ENCODE measurements at regions not wholly inside any gene's neighbourhood (a gene's known extent, or its start where the extent isn't known, plus 50 kb on each side); places are given as distances from the start of the nearest gene placed in this dataset.

- DNase-seq, result no peak
Measured at GRCh38 chr7:24341691-24342413, 57.9 kb downstream of the NPY start.

- DNase-seq, result no peak
Measured at GRCh38 chr7:24343614-24344013, 59.6 kb downstream of the NPY start.

- DNase-seq, result no peak
Measured at GRCh38 chr7:24346129-24346528, 62.1 kb downstream of the NPY start.

DNA sequence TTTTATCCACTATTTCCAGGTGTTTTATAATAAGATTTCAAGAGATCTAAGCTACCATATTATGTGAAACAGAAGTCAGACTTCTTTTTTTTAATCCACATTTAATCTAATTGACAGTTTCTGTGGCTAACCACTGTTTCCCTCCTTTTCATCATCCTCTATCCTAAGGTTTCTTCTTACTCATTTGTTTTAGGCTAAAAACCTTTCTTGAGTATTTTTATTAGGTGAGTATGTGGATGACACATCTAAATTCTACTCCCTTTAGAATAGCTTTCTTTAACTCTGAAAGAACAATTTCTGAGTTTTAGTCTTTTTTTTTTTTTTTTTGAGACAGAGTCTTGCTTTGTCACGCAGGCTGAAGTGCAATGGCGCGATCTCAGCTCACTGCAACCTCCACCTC lies 62.7 kb downstream of the NPY start:
- no peak for DNase-seq

DNA sequence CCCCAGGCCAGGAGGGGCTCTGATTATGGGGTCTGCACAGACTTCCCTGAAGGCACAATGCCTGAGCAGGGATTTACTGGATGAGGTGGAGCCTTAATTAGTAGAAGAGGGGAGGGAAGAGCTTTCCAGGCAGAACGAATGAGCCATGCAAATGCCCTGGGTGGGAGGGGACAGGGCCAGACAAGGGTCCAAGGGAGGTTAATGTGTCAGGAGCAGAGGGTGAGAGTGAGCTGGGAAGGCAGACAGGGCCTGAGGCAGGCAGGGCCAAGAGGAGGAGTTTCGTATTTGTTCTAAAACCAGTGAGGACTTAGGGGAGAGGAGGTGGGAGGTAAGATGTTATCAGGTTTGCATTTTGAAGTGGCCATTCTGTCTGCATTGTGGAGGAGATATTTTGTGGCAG lies 65.3 kb downstream of the NPY start:
- DNase-seq, result no peak

DNA sequence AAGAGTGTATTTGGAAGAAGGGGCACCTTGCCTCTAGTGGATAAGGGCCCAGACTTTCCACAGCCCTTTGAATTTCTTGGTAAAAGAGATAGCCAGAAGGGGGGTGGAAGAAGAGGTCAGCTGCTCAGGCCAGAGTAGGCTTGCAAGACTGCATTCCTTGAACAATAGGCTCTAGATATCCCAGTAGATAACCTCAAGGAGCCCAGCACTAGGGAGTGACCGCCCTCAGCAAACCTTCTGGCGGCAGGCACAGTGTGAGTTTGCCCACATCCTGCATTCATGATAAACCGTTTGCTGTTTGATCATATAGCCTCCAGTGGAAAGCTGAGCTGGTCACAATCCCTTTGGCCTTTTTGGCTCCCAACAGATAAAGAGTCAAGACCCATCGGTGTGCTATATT lies 70.5 kb downstream of the NPY start:
- no peak for DNase-seq

DNA sequence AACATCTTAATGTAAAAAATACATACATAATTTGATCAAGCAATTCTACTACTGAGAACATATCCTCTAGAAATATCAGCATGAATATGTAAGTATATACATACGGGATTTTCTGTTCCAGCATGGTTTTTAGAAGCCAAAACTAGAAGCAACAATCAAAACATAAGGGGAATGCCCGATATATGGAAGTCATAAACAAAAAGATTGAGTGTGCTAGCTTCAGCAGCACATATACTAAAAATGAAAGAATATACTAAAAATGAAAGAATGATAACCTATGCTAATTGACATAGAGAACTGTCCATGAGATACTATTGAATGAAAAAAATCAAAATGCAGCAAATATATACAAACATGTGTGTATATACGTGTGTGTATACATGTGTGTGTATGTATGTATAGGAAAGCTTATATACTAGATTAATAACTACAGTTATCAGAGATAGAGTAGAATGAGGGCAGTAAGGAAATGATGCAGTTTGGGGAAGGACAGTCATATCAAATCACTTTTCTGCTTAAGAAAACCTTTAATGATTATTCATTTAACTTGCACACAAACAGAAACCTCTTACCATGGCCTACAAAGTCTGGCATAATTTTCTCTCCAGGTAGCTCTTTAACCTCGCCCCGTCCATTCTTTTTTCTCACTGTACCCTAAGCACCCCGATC lies 72.9 kb downstream of the NPY start:
- DNase-seq, result no peak

- no peak for DNase-seq
Measured at GRCh38 chr7:24361001-24361400, 77.0 kb downstream of the NPY start.

GRCh38 chr7:24365606-24366005 lies 81.6 kb downstream of the NPY start:
- no peak for DNase-seq

DNA sequence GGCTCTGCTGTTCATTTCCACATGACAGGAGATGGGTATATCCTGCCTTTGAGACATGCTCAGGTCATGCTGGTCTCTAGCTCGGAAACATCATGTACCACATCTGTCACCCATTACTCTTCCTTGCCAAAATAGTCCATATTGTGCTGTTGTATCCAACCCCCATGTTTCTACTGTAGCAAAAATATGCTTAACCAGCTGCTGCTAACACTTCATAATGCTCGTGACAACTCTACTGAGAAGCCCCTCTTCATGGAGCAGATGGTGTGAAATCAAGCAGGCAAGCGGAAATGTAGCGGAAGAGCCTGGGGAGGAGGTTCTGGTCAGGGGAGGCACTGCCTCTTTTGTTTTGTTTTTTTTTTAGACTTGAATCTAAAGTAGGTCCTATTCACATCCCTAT lies 82.9 kb downstream of the NPY start:
- DNase-seq, result no peak

GRCh38 chr7:24368161-24368560 lies 84.2 kb downstream of the NPY start:
- no peak for DNase-seq

- DNase-seq, result no peak
Measured at GRCh38 chr7:24370541-24370940, 86.6 kb downstream of the NPY start.

GRCh38 chr7:24372961-24373955 lies 89.3 kb downstream of the NPY start:
- DNase-seq, result peak; percentile 63

- DNase-seq, result no peak
Measured at GRCh38 chr7:24378871-24379616, 95.1 kb downstream of the NPY start.

DNA sequence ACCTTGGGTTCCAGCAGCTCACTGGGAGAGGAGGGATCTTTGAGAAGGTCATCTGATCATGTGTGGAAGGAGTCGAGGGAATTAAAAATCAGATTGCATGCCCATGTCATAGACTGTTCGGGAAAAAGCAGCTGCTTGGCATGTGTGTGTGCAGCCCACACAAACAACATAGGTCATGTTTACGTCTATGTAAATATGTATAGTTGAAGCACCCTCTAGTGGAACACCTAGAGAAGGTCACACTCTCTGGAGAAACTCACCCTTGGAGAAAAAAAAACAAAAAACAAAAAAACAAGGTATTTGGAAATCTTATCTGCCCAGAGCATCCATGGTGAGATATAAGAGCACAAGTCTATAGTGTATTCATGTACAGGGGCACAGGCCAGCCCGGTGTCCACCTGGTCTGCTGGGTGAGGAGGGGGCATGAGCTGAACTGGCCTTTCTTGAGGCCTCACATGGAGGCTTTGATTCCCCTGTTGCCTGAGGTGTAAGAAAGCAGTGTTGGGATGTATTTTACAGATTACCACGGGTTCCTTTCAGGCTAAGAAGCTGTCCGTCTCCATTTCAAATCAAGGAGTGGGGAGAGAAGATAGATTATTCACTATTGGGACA lies 98.0 kb downstream of the NPY start:
- DNase-seq, result no peak

DNA sequence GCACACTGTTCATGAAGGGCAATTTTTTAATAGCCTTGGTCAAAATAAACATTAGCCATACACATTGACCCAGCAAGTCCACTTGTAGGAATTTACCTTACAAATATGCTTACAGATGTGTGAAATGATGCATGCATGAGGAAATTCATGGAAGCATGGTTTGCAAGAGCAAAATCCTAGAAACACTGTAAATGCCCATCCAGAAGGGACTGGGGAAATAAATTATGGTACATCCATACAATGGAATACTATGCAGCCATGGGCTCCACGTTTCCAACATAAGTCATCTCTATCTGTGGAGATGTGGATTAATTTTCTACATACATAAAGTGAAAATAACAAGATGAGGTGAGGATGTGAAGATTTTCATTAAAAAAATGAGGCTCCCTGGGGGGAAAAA lies 99.1 kb downstream of the NPY start:
- no peak for DNase-seq

DNA sequence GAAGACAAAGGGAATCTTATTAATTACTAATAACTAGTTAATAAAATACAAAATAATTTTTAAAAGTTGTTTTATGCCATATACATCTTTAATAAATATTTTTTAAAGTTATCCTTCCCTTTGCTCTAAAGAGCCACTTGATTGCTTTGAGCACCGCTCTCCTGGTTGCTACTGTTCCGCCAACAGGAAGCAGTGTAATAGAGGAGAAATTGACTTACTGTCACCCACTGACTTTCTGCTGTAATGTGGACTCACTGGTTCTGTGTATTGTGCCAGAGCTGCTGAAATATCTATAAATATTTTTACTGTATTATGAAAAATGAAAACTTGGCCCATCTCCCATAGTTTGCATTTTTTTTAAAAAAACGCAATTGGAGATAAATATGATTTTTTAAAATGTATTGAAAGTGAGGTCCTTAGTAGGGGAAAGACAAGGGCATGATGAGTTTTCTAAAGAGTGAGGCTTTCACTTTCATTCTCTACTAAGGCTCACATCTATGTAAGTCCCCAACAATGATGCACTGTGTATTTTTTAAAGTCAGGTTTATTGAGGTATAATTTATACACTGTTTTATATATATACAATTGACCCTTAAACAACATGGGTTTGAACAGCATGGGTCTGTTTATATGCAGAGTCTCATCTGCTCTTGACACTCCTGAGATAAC lies 100.5 kb downstream of the NPY start:
- DNase-seq, result no peak

- no peak for DNase-seq
Measured at GRCh38 chr7:24388212-24388611, 104.2 kb downstream of the NPY start.

GRCh38 chr7:24390376-24391157 lies 106.6 kb downstream of the NPY start:
- no peak for DNase-seq

DNA sequence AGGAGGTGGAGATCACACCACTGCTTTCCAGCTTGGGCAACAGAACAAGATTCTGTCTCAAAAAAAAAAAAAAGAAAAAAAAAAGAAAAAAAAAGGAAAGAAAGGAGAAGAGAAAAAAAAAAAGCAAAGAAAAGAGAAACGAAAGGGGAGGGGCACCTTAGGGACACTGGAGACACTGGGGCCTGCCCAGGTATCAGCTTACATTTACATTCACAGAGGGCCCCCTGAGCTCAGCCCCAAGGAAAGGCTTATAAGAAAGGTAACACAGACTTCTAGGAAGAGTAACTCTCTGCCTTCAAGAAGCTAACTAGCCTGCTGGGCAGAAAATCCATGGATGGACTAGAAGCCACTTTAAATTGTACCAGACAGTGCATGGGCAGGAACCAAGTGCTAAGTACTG lies 108.8 kb downstream of the NPY start:
- no peak for DNase-seq

DNA sequence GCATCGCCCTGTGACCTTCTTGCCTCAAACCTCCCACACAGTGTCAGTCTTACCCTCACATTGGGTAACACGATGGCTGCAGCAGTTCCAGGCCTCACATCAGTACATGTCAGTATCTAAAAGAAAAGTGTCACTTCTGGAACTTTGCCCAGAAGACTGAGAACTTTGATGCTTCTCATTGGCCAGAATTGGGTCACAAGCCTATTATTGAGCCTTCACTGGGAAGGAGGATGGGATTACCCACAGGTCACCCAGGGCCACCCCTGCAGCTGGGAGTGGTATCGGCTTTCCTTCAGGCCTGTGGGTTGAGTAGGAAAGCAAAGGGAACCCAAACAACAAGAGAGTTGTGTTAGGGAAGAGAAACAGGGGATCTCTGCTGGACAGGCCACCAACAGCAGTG lies 111.5 kb downstream of the NPY start:
- no peak for DNase-seq

Data from left hindlimb (tissue), 1 donor.